Liver (tissue), 8 donors: ENCODE measurements at regions not wholly inside any gene's neighbourhood (a gene's known extent, or its start where the extent isn't known, plus 50 kb on each side); places are given as distances from the start of the nearest gene placed in this dataset.

ENCODE experiments used
- DNase-seq: peaks from one replicate; pipeline ENCODE4 v3.0.0-alpha.2; 2017; ENCODE audit warnings: low spot score
- H3K27ac ChIP-seq, 2 donors: one replicate each; pipeline ENCODE4 v1.7.0; 2013; ENCODE audit warnings: inconsistent platforms in 2 of 2, low read length in 2 of 2, control low read depth in 1 of 2, low read depth in 1 of 2, mild to moderate bottlenecking in 1 of 2
- H3K27me3 ChIP-seq, 4 donors: one replicate each; pipeline versions ENCODE4 v1.6.1 to v1.7.0; 2013; ENCODE audit warnings: low read length in 3 of 4, inconsistent platforms in 1 of 4, mild to moderate bottlenecking in 1 of 4, moderate library complexity in 1 of 4; ENCODE audit not compliant: control insufficient read depth in 4 of 4, insufficient read depth in 4 of 4
- H3K36me3 ChIP-seq, 4 donors: one replicate each; pipeline versions ENCODE4 v1.6.1 to v1.7.0; 2013; ENCODE audit warnings: low read length in 3 of 4, mild to moderate bottlenecking in 3 of 4, low read depth in 1 of 4, moderate library complexity in 1 of 4; ENCODE audit not compliant: control insufficient read depth in 4 of 4, insufficient read depth in 3 of 4
- H3K4me1 ChIP-seq, 4 donors: one replicate each; pipeline versions ENCODE4 v1.6.1 to v1.7.0; 2013; ENCODE audit warnings: low read length in 3 of 4, mild to moderate bottlenecking in 3 of 4, moderate library complexity in 1 of 4; ENCODE audit not compliant: control insufficient read depth in 4 of 4, insufficient read depth in 4 of 4
- H3K4me3 ChIP-seq, 3 donors: one replicate each; pipeline versions ENCODE4 v1.6.1 to v1.7.0; 2013; ENCODE audit warnings: low read length in 3 of 3, control low read depth in 1 of 3, low read depth in 1 of 3, mild to moderate bottlenecking in 1 of 3
- H3K9ac ChIP-seq, 2 donors: one replicate each; pipeline ENCODE4 v1.7.0; 2013; ENCODE audit warnings: low read length in 2 of 2, mild to moderate bottlenecking in 2 of 2, moderate library complexity in 2 of 2, control low read depth in 1 of 2, low read depth in 1 of 2
- H3K9me3 ChIP-seq, 4 donors: one replicate each; pipeline versions ENCODE4 v1.6.1 to v1.7.0; 2013; ENCODE audit warnings: low read length in 3 of 4; ENCODE audit not compliant: control insufficient read depth in 4 of 4
- EGR1 ChIP-seq, 2 donors: IDR thresholded peaks; 2 replicates each; pipeline ENCODE4 v1.6.1; 2016 to 2018; ENCODE audit warnings: antibody characterized with exemption in 2 of 2, low read depth in 2 of 2
- HNF4A ChIP-seq, 2 donors: conservative IDR thresholded peaks; 2 replicates each; pipeline ENCODE4 v1.6.1; 2016; ENCODE audit warnings: antibody characterized with exemption in 2 of 2, mild to moderate bottlenecking in 2 of 2
- HNF4G ChIP-seq: IDR thresholded peaks from 2 replicates; pipeline ENCODE4 v1.6.1; 2016; ENCODE audit warnings: antibody characterized with exemption
- JUND ChIP-seq, 2 donors: IDR thresholded peaks; 2 replicates each; pipeline ENCODE4 v1.6.1; 2016; ENCODE audit warnings: antibody characterized with exemption in 2 of 2
- NR2F2 ChIP-seq: IDR thresholded peaks from 2 replicates; pipeline ENCODE4 v1.6.1; 2016; ENCODE audit warnings: antibody characterized with exemption
- RAD21 ChIP-seq, 2 donors: IDR thresholded peaks; 2 replicates each; pipeline ENCODE4 v1.6.1; 2016; ENCODE audit warnings: antibody characterized with exemption in 2 of 2, mild to moderate bottlenecking in 2 of 2
- RXRA ChIP-seq, 2 donors: IDR thresholded peaks; 2 replicates each; pipeline ENCODE4 v1.6.1; 2017 to 2018; ENCODE audit warnings: antibody characterized with exemption in 2 of 2, mild to moderate bottlenecking in 1 of 2
- SP1 ChIP-seq: IDR thresholded peaks from 2 replicates; pipeline ENCODE4 v1.6.1; 2018; ENCODE audit warnings: antibody characterized with exemption, mild to moderate bottlenecking
- TAF1 ChIP-seq: conservative IDR thresholded peaks from 2 replicates; pipeline ENCODE4 v1.6.1; 2016; ENCODE audit warnings: antibody characterized with exemption, mild to moderate bottlenecking
- YY1 ChIP-seq: IDR thresholded peaks from 2 replicates; pipeline ENCODE4 v1.6.1; 2016; ENCODE audit warnings: antibody characterized with exemption, mild to moderate bottlenecking
- WGBS: extraction: QIAGEN DNeasy Blood & Tissue Kit; methylation state at CpG from one replicate; pipeline ENCODE4 v1.1.7; 2013; 5-methylcytosine and 5-hydroxymethylcytosine counted together
- TF ChIP-seq, protein P1 (sequence below): fragments of 150-350 bp; IDR thresholded peaks from 2 replicates; pipeline ENCODE4 v1.5.1; 2017; ENCODE audit warnings: improper control_type of control experiment, low read depth, low read length; ENCODE audit not compliant: missing input control
- TF ChIP-seq, protein P2 (sequence below): IDR thresholded peaks from 2 replicates; pipeline ENCODE4 v1.6.1; 2016; ENCODE audit warnings: antibody characterized with exemption, mild to moderate bottlenecking
- TF ChIP-seq, protein P3 (sequence below): IDR thresholded peaks from 2 replicates; pipeline ENCODE4 v1.6.1; 2016; ENCODE audit warnings: antibody characterized with exemption
- TF ChIP-seq, protein P4 (sequence below): IDR thresholded peaks from 2 replicates; pipeline ENCODE4 v1.6.1; 2016; ENCODE audit warnings: antibody characterized with exemption
- donor health status: healthy.
- donor health status: healthy.
- donor health status: healthy.
- donor health status: healthy.
- donor health status: healthy.

DNA sequence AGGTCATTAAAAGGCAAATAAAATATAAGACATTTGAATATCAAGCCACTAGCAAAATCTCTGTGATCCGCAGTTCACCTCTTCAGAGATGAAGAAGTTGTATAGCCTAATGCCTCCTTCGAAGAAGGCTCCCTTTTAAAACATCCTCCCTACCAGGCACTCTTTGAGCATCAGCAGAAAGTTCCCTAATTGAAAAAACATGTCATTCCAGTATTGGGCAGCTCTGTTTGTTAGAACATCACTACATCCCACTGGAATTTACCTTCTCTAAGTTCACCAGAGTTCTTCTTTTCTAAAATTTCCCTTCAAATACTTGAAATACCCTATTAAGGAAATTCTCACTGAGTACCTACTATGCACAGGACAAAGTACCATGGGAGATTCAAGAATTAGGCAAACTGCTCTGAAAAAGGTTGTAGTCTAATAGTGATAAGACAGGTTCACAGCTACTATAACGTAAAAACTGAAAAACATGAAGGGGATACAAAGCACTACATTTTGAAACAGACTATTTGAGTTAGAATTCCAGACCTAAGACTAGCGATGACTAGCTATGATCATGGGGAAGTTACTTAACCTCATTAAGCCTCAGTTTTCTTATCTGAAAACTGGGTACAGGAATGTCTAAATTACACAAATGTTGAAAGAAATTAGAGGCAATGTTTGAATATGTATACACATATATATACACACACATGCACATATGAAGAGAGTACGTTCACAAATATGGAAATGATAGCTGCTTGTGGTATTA, 128.7 kb downstream of the ELAPOR2 start:
- Histone ChIP-seq H3K9ac (no peak overlapping the region), H3K4me3 (no peak overlapping the region), H3K4me1 (no peaks in the 10 kb centered on the region), H3K27ac (no peak overlapping the region), H3K9me3 (no peaks in the 10 kb centered on the region), H3K27me3 (peaks cover 0 to 4% (median 0%) of the 10 kb centered on the region in 4 donors), H3K36me3 (no peaks in the 10 kb centered on the region)
- TF ChIP-seq HNF4A (conservative IDR thresholded peaks at IDR 0.05): no peak
- 82% methylated on average over 5 of the region's 5 CpGs for WGBS
- DNase-seq: no peak

DNA sequence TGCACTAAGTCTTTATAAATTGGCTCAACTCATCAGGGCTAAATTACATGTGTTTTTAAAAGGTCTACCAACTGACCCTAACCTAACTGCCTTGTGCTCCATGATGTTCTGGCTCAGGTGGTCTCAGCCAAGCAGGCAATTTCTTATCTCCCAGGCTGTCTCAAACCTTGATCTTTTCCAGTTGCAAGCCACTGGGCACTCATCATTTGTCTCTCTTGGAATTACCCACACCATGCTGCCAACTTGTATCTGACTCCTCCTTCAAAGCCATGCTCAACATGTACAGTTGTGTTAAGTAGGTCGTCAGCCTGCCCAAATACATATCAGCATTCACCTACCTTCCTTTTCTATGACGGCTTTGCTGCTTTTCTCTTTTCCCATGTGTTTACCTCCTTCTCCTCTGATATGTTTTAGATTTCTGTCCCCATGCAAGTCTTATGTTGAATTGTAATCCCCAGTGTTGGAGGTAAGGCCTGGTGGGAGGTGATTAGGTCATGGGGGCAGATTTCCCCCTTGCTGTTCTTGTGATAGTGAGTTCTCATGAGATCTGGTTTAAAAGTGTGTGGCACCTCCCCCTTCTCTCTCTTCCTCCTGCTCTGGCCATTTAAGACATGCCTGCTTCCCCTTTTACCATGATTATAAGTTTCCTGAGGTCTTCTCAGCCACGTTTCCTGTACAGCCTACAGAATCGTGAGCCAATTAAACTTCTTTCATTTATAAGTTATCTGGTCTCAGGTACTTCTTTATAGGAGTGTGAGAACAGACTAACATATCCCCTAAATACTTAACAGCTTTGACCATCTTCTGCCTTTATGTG, 130.0 kb downstream of the ELAPOR2 start:
- Histone ChIP-seq H3K9me3 (no peaks in the 10 kb centered on the region), H3K27ac (no peak overlapping the region), H3K9ac (no peak overlapping the region), H3K4me1 (no peaks in the 10 kb centered on the region), H3K36me3 (no peaks in the 10 kb centered on the region), H3K4me3 (no peak overlapping the region), H3K27me3 (peaks cover 0 to 4% (median 0%) of the 10 kb centered on the region in 4 donors)
- DNase-seq: no peak
- 66% methylated on average over 4 of the region's 4 CpGs for WGBS
- TF ChIP-seq SP1: no peak
- TF ChIP-seq EGR1 (IDR thresholded peaks at IDR 0.05; ENCODE audit: low read depth in 2 of 2): no peak
- no peak for TF ChIP-seq YY1
- TF ChIP-seq, protein P1, sequence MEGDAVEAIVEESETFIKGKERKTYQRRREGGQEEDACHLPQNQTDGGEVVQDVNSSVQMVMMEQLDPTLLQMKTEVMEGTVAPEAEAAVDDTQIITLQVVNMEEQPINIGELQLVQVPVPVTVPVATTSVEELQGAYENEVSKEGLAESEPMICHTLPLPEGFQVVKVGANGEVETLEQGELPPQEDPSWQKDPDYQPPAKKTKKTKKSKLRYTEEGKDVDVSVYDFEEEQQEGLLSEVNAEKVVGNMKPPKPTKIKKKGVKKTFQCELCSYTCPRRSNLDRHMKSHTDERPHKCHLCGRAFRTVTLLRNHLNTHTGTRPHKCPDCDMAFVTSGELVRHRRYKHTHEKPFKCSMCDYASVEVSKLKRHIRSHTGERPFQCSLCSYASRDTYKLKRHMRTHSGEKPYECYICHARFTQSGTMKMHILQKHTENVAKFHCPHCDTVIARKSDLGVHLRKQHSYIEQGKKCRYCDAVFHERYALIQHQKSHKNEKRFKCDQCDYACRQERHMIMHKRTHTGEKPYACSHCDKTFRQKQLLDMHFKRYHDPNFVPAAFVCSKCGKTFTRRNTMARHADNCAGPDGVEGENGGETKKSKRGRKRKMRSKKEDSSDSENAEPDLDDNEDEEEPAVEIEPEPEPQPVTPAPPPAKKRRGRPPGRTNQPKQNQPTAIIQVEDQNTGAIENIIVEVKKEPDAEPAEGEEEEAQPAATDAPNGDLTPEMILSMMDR: no peak
- TF ChIP-seq JUND (IDR thresholded peaks at IDR 0.05): no peak
- TF ChIP-seq, protein P2, sequence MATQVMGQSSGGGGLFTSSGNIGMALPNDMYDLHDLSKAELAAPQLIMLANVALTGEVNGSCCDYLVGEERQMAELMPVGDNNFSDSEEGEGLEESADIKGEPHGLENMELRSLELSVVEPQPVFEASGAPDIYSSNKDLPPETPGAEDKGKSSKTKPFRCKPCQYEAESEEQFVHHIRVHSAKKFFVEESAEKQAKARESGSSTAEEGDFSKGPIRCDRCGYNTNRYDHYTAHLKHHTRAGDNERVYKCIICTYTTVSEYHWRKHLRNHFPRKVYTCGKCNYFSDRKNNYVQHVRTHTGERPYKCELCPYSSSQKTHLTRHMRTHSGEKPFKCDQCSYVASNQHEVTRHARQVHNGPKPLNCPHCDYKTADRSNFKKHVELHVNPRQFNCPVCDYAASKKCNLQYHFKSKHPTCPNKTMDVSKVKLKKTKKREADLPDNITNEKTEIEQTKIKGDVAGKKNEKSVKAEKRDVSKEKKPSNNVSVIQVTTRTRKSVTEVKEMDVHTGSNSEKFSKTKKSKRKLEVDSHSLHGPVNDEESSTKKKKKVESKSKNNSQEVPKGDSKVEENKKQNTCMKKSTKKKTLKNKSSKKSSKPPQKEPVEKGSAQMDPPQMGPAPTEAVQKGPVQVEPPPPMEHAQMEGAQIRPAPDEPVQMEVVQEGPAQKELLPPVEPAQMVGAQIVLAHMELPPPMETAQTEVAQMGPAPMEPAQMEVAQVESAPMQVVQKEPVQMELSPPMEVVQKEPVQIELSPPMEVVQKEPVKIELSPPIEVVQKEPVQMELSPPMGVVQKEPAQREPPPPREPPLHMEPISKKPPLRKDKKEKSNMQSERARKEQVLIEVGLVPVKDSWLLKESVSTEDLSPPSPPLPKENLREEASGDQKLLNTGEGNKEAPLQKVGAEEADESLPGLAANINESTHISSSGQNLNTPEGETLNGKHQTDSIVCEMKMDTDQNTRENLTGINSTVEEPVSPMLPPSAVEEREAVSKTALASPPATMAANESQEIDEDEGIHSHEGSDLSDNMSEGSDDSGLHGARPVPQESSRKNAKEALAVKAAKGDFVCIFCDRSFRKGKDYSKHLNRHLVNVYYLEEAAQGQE: no peak
- TF ChIP-seq HNF4G: no peak

DNA sequence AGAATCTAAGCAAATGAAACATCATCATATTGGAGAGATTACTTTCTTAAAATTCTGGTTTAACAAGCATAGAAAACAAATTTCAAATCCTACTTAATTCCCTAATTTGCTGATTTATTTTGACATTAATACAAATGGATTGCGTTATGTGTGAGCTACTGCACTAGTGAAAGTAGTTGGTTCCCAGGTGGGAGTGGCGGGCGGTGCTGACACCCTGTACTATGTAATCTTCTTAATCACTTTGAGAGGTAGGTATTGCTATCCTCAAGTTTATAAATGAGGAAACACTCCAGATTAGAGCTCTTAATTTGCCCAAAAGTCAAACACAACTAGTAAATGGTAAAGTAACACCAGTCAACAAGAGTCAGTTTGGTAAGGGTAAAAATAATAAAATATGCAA, 131.1 kb downstream of the ELAPOR2 start:
- DNase-seq: no peak
- H3K4me3 ChIP-seq: no peak overlapping the region
- H3K9ac ChIP-seq: no peak overlapping the region
- H3K9me3 ChIP-seq: no peaks in the 10 kb centered on the region
- WGBS: 89% methylated on average over 3 of the region's 3 CpGs
- H3K36me3 ChIP-seq: no peaks in the 10 kb centered on the region
- H3K27ac ChIP-seq: no peak overlapping the region
- no peaks in the 10 kb centered on the region for H3K4me1 ChIP-seq
- peaks cover 0 to 4% (median 0%) of the 10 kb centered on the region in 4 donors for H3K27me3 ChIP-seq
- TF ChIP-seq HNF4G (no peak), NR2F2 (no peak), SP1 (no peak), HNF4A (conservative IDR thresholded peaks at IDR 0.05) (no peak), RXRA (IDR thresholded peaks at IDR 0.05) (no peak), RAD21 (IDR thresholded peaks at IDR 0.05) (no peak), TAF1 (no peak), EGR1 (IDR thresholded peaks at IDR 0.05; ENCODE audit: low read depth in 2 of 2) (no peak), YY1 (no peak)
- TF ChIP-seq, protein P3, sequence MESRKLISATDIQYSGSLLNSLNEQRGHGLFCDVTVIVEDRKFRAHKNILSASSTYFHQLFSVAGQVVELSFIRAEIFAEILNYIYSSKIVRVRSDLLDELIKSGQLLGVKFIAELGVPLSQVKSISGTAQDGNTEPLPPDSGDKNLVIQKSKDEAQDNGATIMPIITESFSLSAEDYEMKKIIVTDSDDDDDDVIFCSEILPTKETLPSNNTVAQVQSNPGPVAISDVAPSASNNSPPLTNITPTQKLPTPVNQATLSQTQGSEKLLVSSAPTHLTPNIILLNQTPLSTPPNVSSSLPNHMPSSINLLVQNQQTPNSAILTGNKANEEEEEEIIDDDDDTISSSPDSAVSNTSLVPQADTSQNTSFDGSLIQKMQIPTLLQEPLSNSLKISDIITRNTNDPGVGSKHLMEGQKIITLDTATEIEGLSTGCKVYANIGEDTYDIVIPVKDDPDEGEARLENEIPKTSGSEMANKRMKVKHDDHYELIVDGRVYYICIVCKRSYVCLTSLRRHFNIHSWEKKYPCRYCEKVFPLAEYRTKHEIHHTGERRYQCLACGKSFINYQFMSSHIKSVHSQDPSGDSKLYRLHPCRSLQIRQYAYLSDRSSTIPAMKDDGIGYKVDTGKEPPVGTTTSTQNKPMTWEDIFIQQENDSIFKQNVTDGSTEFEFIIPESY: no peak
- TF ChIP-seq, protein P4, sequence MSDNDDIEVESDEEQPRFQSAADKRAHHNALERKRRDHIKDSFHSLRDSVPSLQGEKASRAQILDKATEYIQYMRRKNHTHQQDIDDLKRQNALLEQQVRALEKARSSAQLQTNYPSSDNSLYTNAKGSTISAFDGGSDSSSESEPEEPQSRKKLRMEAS: no peak
- TF ChIP-seq, protein P2: no peak
